ENCODE measurements at regions not wholly inside any gene's neighbourhood (a gene's known extent, or its start where the extent isn't known, plus 50 kb on each side); places are given as distances from the start of the nearest gene placed in this dataset.
"Not testable (repeated sequence)": the region's sequence is repeated elsewhere in the genome, so short reads cannot be mapped to it uniquely, and the experiment has no call there.

DNA sequence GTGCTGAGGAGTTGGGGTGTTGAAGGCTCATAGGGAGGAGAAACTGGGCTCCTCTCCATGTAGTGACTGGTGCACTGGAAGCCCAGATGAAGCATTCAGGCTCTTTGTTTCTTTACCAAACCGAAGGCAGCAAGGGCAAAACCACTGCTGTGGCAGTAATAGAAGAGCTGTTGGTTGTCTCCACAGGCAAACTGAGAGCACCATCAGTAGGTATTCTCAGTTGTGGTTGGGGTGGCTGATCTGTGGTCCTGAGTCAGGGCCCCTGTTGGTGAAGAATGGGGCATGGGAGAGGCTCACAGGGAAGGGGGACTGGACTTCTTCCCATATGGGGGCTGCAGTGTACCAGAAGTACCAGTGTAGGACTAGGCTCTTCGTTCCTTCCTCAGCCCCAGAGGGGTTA is 460.2 kb upstream of the IMPG1 start:
- no peak for DNase-seq (ENCODE audit: low read depth)

DNA sequence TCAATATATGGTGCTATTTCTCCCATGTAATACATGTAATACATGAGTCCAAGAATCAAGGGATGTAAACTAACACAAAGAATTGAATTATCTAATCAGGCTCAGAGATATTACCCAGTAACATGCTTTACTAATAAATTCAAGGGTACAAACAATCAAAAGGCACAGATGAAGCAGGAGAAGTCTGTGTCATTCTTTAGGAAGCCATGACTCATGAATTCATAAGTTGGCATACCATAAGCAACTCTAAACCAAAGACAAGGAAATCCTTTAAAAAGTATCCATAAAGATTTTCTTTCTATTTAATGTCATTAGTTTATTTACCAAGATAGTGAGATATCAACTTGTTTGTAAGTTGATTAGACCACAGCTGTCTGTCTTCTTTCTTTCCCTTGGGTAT is 446.0 kb upstream of the IMPG1 start:
- no peak for DNase-seq (ENCODE audit: low read depth)

DNA sequence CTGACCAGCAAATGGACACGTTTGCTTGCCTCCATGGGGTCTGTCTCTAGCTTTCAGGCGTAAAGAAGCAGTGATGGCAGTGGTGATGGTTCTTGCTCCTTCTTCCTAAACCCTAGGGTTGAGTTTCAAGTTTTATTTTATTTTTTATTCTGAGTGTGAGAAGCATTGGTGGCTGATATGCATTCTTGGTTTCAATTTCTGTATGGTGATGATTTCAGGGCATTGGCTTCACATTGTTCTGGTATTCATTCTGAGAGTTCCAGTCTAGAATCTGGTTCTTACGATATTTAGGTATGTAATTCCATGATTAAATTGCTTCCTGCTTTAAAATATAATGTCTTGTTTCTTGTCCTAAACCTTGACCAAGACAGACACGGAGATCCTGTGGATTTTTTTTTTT is 444.5 kb upstream of the IMPG1 start:
- no peak for DNase-seq (ENCODE audit: low read depth)

DNA sequence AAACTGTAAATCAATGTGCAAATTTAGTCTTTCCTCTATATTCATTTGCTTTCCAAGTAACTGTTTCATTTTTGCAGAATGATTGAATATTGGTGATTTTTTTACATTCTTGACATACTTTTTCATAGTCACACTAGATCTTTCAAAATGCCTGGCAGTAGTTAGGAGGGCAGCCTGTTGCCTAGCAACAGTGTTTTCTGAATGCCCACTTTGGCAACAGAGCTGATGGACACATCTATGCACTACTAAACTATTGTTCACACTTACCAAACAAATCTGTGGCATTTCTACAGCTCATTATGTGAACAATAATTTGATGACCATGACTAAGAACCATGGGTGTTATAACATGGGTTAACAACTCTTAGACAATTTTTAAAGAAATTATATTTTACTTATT is 438.0 kb upstream of the IMPG1 start:
- DNase-seq (ENCODE audit: low read depth) = no peak

DNA sequence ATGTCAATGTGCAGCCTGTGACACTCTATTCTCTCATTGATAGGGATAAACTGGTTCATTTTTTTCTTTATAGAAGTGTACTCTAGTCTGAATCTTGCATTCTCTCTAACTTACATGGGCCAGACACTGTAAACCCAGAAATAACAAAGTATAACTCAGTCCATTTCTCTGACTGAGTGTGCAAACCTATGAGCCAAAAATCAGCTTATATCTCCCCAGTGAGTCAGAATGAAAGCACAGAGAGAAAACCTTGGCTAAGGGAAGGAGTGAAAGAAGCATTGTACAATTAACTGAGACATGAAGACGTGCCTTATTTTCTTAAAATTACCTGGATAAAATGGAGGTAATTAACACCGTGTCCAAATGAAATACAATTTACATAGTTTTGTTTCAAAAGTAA is 436.9 kb upstream of the IMPG1 start:
- no peak for DNase-seq (ENCODE audit: low read depth)

DNA sequence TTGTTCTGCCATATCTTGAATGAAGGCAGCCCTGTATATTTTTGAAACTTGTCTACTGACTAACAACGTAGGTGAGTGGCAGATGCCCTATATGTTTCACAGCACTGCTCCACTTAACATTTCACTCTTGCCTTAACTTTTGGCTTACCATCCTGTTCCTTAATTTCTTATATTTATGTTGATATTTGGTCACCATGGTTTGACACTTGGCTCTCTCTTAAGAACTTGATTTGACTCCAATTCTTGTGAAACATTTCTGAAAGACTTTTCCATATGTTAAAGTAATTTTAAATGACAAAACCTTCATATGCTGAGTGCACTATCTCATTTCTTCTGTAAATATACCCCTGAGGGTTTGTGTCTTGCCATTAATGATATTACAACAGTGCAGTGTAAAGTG is 434.3 kb upstream of the IMPG1 start:
- no peak for DNase-seq (ENCODE audit: low read depth)

DNA sequence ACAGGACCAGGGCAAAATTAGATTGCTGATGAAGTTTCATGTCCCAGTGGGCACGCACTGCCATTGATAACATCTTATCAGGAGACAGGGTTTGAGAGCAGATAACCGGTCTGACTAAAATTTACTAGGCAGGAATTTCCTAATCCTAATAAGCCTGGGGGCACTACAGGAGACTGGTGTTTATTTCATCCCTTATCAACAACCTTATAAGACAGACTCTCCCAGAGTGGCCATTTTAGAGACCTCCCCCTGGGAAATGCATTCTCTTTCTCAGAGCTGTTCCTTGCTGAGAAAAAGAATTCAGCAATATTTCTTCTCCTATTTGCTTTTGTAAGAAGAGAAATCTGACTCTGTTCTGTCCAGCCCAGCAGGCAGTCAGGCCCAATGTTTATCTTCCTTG is 423.4 kb upstream of the IMPG1 start:
- DNase-seq (ENCODE audit: low read depth) = no peak

DNA sequence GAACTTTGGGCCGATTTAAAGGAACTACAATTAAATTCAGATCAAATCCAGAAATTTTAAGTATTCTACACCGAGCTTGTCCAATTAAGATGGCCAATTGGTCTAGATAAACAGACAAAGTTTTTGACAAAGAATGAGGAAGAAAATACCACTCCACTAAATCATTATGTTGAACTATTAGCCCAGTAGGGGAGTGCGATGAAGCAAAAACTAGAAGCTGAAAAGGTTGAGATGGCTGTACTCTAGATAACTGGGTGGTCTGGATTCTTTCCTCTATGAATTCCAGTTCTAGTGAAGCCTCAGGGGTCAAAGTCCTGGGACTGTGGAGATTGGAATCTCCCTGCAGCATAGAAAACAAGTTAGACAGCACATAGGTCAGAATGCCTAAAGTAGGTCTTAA is 418.9 kb upstream of the IMPG1 start:
- not testable (repeated sequence) for DNase-seq (ENCODE audit: low read depth)

DNA sequence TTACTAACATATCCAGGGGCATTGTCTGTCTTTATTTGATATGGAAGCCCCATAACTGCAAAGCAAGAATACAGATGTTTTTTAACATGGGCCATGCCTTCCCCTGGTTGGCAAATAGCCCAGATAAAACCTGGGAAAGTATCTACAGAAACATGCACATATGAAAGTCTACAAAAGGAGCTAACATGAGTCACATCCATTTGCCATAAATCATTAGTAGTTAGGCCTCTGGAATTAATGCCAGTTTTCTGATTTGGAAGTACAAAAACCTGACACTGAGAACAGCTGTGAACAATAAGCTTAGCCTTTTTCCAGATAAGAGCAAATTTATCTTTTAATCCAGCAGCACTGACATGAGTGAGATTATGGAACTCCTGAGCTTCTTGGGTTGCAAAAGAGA is 418.0 kb upstream of the IMPG1 start:
- DNase-seq (ENCODE audit: low read depth) = no peak

DNA sequence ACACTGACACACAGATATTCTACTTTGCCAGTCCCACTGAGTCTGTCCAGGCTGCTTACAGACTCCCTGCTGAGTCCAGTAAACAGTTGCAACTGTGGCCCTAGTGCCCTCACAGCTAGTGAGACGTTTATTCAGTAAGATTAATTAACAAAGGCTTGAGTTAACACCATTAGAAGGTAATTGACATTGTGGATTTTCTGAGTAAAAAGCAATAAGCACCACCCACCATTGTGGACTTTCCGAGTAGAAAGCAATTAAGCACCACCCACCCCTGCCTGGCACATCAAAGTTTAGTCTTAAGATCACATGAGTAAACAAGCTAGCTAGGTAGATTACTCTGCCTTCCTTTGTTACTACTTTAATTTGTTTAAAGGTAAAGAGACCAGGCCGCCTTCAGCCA is 408.6 kb upstream of the IMPG1 start:
- DNase-seq (ENCODE audit: low read depth) = no peak

DNA sequence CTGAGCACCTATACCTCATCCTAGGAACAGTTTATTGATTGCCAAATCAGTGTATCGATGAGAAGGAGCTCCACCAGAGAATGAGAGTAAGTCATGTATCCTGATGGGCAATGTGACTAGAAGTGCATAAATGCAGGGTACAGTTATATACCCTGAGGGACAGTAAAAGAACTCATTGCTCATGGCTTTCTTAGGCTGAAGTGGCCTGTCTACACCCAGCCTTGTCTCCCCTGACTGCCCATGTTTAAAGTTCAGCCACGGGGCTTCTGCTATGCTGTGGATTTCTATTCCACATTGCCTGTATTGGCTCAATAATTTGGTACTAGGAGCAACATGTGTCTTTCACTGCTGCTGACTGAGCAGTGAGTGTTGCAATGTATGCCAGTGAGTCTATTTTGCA is 400.4 kb upstream of the IMPG1 start:
- no peak for DNase-seq (ENCODE audit: low read depth)

DNA sequence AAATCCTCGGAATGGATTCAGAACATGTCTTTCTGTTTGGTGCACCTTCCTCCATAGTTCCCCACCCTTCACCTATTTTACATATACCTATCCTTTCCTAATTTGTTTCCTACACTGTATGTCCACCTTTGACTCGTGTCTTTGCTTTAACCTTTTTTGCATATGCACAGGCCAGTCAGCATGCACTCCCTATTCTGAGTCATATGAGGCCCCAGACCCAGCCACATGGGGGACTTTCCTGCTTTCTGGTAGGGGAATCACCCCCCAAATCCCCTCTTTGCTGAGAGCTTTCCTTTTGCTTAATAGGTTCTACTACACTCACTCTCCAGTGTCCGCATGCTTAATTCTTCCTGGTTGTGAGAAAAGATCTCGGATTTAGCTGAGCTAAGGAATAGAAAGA is 393.8 kb upstream of the IMPG1 start:
- no peak for DNase-seq (ENCODE audit: low read depth)

DNA sequence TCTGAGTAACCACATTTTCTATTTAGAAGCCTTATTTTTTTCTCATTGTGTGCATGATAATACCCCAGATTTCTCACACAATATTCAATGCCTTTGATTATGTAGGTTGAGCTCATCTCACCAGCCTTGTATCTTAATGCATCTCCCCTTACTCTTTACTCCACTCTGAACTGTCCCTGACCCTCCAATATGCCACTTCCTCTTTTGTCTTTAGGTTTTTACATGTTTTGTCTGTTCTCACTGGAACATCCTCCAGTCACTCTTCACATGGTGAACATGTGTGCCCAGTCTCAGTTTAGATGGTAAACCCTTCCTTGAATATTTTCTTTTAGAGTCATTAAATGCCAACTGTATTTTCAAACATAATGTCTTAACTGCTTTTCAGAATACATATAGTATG is 392.9 kb upstream of the IMPG1 start:
- DNase-seq (ENCODE audit: low read depth) = no peak

DNA sequence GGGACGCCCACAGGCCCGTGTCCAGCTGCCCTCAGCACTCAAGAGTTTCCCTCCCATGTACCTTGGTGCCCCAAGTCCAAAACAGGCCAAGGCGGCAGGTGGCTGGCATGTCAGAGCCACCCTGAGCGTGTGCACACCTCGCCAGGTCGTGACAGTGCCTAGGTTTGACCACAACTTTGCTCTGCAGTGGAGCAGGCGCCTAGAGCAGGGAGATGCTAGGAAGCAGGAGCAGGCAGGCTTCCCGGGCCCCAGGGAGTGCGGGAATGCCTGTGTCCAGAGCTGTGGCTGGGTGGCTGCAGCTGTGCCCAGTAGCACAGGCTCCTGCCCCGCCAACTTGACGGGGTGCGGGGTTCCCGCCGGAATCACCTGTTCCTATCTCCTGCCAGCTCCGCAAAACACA is 380.8 kb upstream of the IMPG1 start:
- no peak for DNase-seq (ENCODE audit: low read depth)

DNA sequence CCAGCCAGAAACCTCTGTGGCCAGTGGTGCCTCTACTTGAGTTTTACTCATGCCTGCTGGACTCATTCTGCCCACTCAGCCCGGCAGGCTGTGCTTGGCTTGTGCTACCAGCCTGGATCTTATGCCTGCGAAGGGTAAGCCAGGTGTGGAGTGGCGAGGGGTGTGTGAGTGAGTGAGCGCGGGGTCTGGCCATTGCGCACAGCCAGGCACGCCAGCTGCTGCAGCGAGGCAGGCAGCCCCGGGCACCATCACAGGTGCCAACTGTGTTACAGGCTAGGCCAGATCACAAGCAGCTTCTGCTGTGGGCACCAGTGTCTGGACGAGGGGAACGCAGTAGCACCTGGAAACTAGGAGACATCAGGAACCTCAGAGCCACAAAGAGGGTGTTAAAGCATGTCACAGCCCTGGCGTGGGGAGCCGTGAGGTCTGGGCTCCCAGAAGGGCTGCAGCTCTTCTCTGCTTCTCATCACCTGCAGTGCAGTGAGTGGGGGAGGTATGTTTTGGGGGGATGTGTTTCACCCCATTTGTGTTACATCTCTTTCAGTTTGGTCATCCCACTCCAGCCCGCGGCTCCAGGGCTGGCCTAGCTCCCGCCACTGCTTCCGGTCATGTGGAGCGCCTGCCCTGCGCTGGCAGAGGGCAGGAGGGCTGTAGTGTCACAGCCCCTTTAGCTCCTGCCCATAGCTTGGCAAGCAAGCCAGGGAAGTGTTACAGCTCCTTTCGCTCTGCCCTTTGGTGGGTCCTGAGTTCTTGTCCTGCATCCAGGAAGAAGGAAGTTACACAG is 379.7 kb upstream of the IMPG1 start:
- DNase-seq (ENCODE audit: low read depth) = no peak

DNA sequence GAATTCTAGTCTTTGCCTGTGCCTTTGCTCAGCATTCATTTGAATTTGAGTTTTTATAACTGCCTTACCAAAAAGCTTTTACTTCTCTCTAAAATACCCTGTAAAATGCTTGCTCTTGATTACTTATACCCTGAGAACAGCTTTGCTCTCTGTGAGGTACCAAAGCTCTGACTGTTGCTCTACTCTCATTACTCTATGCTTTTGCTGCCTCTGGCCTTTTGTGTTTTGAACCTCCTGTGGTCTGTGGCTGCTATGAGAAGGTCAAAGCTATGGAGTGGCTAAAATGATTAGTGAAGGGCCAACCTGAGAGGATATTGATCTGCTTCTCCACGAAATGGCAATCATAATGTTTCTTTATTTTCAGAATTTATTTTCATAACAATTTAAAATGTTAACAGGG is 375.6 kb upstream of the IMPG1 start:
- DNase-seq (ENCODE audit: low read depth) = no peak

DNA sequence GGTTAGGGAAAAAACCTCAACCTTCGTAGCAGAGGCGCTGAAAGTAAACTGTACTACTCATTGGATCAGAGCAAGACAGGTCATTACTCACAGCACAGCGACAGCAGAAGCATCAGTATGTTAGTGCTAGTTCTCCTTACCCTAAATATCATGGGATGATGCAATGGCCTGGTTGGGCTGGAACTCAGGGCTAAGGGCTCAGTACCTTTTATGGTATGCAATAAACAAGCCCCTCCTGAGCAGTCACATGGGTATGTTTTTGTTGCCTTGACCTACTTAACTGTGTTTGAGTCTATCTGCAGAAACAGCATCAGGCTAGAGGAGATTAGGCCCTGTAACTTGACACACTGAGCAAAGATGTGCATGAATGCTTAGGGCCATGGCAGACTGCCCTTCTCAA is 369.4 kb upstream of the IMPG1 start:
- DNase-seq (ENCODE audit: low read depth) = no peak

DNA sequence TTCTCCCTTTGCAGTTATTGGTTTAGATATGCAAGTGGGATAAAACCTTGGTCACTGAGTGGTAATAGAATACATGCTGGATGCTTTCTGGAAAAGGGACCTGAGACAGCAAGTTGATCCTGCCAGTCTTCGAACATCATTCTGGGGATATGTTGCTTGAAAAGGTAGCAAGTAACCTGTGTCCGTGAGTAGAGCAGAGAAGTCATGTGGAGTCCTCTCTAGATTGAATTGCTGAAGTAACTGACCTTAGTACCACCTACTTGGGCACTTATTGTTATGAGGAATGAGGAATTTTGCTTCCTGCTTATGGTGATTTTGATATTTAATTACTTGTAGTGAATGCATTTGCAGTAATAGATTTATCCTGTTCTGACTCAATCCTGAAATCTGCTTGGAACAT is 367.3 kb upstream of the IMPG1 start:
- DNase-seq (ENCODE audit: low read depth) = no peak

DNA sequence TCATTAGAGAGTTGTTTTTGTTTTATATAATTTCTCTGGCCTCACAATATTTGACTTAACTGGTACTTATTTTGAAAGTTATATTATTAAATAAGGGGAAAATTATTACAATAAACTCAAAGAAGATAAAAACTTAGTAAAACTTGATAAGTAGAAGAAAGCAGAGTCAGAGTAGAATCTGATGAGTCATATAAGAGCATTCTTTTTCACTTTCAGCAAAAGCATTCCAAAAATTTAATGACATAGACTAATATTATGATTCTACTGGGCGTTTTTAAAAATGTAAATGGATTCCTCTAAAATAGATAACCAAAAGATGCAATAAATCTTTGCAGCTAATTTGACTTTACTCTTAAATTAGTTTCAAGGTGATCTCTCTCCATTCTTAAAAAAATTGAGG is 366.3 kb upstream of the IMPG1 start:
- no peak for DNase-seq (ENCODE audit: low read depth)

DNA sequence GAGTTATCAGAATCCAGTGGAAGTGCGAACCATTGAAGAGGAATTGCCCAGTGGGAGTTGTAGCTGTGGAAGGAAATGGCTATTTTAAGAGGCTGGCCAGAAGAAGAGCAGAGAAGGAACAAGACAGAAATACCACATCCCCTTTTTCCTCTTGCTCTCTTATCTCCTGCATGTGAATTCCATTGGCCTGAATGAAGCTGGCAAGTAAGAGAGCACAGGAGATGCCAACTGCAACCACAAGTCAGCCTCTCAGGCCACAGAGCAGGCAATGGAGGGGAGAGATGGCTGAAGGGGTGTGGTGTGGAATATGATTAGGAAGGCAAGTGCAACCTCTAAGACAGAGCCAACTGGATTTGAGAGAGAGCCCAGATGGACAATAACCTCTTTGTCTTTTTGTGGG is 362.7 kb upstream of the IMPG1 start:
- DNase-seq (ENCODE audit: low read depth) = no peak

DNA sequence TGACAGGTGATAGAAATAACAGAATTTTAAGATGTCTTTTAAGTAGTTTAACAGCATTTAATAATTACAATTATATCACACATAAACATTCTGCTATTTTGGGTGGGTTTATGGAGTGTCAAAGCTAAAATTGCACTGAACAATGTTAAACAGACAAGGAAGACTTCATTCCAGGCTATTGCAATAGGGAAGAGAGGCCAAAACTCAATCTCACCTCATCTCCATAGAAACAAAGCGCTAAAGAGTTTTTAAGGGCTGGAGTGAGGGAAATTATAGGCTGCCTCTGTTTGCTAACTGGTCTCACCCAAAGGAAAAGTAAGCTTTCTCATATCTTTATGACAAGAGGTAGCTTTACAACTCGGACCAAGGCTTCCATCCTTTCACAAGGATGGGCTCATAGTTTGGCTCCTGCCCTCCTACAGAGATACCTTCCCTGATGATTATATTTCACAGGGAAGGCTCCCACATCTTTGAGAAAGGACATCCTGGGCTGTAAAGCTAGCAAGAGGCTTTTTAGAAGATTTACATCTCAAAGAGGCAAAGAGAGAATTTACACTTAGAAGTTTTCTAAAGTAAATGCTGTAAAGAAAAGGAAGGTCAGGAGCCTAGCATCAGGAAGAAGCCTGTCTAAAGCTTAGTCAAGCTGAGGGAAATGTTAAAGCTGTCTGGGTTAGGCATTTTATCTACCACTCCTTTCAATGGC is 350.2 kb upstream of the IMPG1 start:
- no peak for DNase-seq (ENCODE audit: low read depth)

DNA sequence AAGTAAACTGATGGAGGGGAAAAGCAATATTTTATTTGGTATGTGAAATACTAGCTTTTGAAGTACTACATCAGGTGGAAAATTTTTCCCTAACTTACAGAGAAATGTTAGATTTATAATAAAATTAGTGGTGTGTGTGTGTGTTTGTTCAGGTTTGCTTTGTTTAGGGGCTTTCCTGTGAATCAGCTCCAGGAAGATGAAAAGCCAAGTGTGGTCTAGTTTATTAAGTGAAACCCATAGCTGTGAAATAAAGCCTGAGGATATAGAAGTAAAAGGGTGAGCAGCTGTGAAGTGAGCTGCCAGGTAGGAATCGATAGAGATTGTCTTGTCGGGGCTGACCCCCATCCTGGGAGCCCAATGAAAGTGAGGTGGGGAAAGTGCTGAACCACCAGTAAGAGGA is 347.6 kb upstream of the IMPG1 start:
- no peak for DNase-seq (ENCODE audit: low read depth)

DNA sequence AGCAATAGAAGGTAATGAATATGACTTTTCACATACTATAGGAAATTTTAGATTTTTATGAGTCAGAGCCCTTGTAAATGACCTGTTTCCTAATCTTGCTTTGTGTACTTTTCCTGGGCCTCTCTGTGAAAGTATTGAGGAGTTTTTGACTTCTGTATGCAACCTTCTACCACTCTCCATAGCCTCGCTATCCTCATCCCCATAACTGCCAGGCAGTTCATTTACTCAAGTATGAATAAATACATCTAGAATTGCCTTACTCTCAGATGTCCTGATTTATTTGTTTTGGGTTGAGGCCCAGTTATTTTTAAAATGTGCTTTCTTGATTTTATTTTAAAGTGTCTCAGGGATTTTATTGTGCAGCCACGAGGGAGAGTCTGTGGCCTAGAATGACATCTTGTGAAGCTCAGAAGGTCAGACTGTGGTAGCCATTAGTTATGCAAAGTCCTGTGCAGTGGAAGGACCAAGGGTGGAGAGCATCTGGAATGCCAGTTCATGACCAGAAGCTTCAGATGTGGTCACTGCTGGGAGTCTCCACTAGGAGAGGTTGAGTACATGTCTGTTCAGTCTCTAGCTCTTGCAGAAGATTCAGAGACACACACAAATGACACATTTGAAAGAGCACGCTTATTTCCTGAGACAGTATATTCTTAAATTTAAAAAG is 346.2 kb upstream of the IMPG1 start:
- DNase-seq (ENCODE audit: low read depth) = no peak

Measured in EH (cell line).